ENCODE measurements at regions not wholly inside any gene's neighbourhood (a gene's known extent, or its start where the extent isn't known, plus 50 kb on each side); places are given as distances from the start of the nearest gene placed in this dataset.
A peak's percentile ranks its signal among the peaks of the same experiment; 100 is the strongest.

DNA sequence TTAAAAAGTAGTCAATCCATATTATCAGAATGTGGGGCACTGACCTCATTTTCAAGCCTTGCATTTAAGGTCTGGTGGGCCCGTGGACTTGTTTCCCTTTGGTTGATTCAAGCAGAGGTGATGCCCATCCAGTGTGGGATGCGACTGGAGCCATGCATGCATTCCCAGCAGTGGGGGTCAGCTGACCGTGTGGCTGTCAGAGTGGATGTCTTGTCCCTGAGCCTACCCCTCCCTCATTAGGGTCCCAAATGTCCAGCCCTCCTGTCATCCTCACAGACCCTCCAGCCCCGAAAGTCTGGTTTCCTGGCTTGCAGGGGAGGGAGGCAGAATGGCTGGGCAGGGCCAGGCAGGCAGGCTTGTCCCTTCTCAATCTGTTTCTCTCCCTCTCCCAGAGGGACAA, 67.3 kb upstream of the SH3RF3 start:
- H3K4me1 ChIP-seq = peaks cover 0 to 8% (median 0%) of the 10 kb centered on the region in 4 donors
- no peak for ATAC-seq (ENCODE audit: low FRiP score in 2 of 2)
- WGBS, 2 donors = 75 to 87% methylated on average over 2 to 4 of the region's 4 CpGs
- no peak overlapping the region for H3K4me3 ChIP-seq
- H3K9me3 ChIP-seq = no peaks in the 10 kb centered on the region
- no peak for DNase-seq
- H3K27me3 ChIP-seq = no peaks in the 10 kb centered on the region
- TF ChIP-seq EP300 (IDR thresholded peaks at IDR 0.05) (no peak), POLR2AphosphoS5 (IDR thresholded peaks at IDR 0.05) (no peak), POLR2A (IDR thresholded peaks at IDR 0.05) (no peak)
- TF ChIP-seq, protein P1, sequence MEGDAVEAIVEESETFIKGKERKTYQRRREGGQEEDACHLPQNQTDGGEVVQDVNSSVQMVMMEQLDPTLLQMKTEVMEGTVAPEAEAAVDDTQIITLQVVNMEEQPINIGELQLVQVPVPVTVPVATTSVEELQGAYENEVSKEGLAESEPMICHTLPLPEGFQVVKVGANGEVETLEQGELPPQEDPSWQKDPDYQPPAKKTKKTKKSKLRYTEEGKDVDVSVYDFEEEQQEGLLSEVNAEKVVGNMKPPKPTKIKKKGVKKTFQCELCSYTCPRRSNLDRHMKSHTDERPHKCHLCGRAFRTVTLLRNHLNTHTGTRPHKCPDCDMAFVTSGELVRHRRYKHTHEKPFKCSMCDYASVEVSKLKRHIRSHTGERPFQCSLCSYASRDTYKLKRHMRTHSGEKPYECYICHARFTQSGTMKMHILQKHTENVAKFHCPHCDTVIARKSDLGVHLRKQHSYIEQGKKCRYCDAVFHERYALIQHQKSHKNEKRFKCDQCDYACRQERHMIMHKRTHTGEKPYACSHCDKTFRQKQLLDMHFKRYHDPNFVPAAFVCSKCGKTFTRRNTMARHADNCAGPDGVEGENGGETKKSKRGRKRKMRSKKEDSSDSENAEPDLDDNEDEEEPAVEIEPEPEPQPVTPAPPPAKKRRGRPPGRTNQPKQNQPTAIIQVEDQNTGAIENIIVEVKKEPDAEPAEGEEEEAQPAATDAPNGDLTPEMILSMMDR (IDR thresholded peaks at IDR 0.05) = no peak
- H3K36me3 ChIP-seq = no peaks in the 10 kb centered on the region
- H3K27ac ChIP-seq = no peak overlapping the region

DNA sequence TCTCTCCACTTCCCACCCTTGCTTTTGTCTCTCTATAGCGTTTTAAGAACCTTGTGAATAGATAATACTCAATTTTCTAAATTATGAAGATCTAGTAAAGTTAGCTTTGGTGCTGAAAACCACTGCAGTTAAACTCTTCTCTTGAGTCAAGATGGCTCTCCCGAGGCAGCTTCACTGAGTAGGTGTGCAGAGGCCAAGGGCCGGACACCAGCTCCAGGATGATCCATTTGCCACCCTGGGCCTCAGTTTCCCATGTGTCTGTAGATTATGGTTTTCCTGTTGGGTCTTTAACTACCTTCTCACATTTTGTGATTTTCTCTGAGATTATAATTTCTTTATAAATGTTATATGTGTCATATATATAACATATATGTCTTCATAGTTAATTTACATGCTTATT, 68.5 kb upstream of the SH3RF3 start:
- TF ChIP-seq EP300 (IDR thresholded peaks at IDR 0.05) = no peak
- TF ChIP-seq POLR2AphosphoS5 (IDR thresholded peaks at IDR 0.05) = no peak
- TF ChIP-seq, protein P1 (IDR thresholded peaks at IDR 0.05) = no peak
- no peak for TF ChIP-seq POLR2A (IDR thresholded peaks at IDR 0.05)
- no peak for DNase-seq
- 74 to 75% methylated on average over 3 of the region's 3 CpGs for WGBS, 2 donors
- Histone ChIP-seq H3K9me3 (no peaks in the 10 kb centered on the region), H3K27ac (no peak overlapping the region), H3K36me3 (no peaks in the 10 kb centered on the region), H3K4me1 (peaks cover 0 to 8% (median 0%) of the 10 kb centered on the region in 4 donors), H3K4me3 (no peak overlapping the region), H3K27me3 (no peaks in the 10 kb centered on the region)
- no peak for ATAC-seq (ENCODE audit: low FRiP score in 2 of 2)

DNA sequence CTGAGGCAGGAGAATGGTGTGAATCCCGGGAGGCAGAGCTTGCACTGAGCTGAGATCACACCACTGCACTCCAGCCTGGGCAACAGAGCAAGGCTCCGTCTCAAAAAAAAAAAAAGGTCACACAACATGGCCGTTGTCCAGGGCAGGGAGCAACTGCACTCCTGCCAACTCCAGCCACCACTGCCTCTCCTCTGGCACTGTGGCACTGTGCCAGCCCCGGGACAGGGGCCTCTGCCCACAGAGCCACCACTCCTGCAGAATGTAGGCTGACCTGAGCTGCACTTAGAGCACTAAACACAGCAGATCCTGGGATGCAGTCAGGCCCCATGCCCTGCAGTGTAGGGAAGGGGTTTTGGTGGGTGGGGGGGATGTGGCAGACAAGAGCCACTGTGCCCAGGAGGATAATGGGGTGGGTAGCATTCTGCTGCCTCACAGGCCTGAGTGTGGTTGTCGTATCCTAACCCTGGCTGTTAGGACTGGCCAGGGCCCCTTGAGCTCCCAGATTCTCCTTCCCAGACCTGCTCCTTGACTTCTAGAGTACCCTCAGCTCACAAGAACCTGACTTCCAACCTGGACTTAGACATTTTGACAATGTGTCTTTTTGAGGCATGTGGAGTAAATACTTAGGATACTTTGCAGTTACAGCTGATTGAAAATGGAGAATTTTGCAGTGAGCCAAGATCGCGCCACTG, 69.4 kb upstream of the SH3RF3 start:
- no peaks in the 10 kb centered on the region for H3K36me3 ChIP-seq
- peak in 1 of 2 donors; percentile 36 for DNase-seq
- H3K27me3 ChIP-seq = no peaks in the 10 kb centered on the region
- ATAC-seq (ENCODE audit: low FRiP score in 2 of 2) = peak in 1 of 2 donors; percentile 54
- H3K27ac ChIP-seq = no peak overlapping the region
- H3K4me1 ChIP-seq = peaks cover 0 to 5% (median 0%) of the 10 kb centered on the region in 4 donors
- no peak overlapping the region for H3K4me3 ChIP-seq
- H3K9me3 ChIP-seq = no peaks in the 10 kb centered on the region
- WGBS, 2 donors = 58 to 70% methylated on average over 6 to 7 of the region's 7 CpGs
- TF ChIP-seq EP300 (IDR thresholded peaks at IDR 0.05) (no peak), POLR2A (IDR thresholded peaks at IDR 0.05) (no peak), POLR2AphosphoS5 (IDR thresholded peaks at IDR 0.05) (no peak)
- TF ChIP-seq, protein P1 (IDR thresholded peaks at IDR 0.05) = no peak

DNA sequence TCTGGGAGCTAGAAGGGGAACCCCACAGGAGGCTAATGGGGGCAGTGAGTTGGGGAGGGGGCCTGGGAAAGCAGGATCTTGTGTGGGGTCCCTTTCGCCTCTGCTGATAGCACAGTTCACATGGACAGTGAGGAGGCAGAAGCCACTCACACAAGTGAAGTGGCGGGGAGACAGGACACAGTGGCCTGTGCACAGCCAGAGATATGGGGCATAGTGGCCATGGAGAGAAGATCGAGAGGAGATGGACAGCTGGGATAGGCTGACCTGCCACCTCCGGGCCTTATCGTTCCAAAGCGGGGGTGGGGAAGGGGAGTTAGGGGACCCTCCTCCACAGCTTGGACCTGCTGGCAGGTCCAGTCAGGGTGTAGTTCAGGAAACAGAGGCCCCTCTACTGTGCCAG, 69.8 kb upstream of the EDAR start:
- Histone ChIP-seq H3K9me3 (no peaks in the 10 kb centered on the region), H3K36me3 (no peaks in the 10 kb centered on the region), H3K4me3 (no peak overlapping the region), H3K27ac (no peak overlapping the region), H3K27me3 (no peaks in the 10 kb centered on the region), H3K4me1 (peaks cover 0 to 5% (median 0%) of the 10 kb centered on the region in 4 donors)
- WGBS, 2 donors = 92 to 94% methylated on average over 3 to 6 of the region's 6 CpGs
- ATAC-seq (ENCODE audit: low FRiP score in 2 of 2) (no peak), DNase-seq (no peak)
- TF ChIP-seq, protein P1 (IDR thresholded peaks at IDR 0.05) = no peak
- TF ChIP-seq EP300 (IDR thresholded peaks at IDR 0.05) = no peak
- no peak for TF ChIP-seq POLR2AphosphoS5 (IDR thresholded peaks at IDR 0.05)
- TF ChIP-seq POLR2A (IDR thresholded peaks at IDR 0.05) = no peak

DNA sequence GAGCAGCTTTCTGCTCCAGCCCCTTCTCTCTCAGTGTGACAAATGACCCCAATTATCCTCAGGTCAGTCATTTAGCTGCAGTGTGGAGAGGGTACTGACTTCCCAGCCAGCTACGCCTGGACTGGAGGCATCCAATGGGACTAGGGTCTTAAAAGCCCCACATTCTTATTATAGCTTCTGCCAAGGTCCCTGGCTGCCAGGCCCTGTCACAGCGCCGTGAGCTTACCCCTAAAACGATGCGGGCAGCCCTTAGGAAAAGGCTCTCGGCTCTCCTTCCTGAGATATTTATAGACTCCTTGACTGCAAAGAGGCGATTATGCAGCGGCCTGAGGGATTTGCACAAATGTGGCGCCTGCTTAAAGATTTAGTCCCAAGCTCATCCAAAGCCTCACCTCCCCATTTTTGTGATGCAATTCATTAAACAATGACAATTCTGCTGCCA, 69.2 kb upstream of the EDAR start:
- H3K36me3 ChIP-seq = no peaks in the 10 kb centered on the region
- peaks cover 0 to 5% (median 0%) of the 10 kb centered on the region in 4 donors for H3K4me1 ChIP-seq
- no peak for ATAC-seq (ENCODE audit: low FRiP score in 2 of 2)
- H3K9me3 ChIP-seq = no peaks in the 10 kb centered on the region
- no peaks in the 10 kb centered on the region for H3K27me3 ChIP-seq
- TF ChIP-seq EP300 (IDR thresholded peaks at IDR 0.05) (no peak), POLR2AphosphoS5 (IDR thresholded peaks at IDR 0.05) (no peak), POLR2A (IDR thresholded peaks at IDR 0.05) (no peak)
- TF ChIP-seq, protein P1 (IDR thresholded peaks at IDR 0.05) = no peak
- DNase-seq = no peak
- H3K27ac ChIP-seq = no peak overlapping the region
- no peak overlapping the region for H3K4me3 ChIP-seq
- WGBS, 2 donors = 45 to 64% methylated on average over 9 of the region's 9 CpGs

All from upper lobe of left lung (tissue), 6 donors.